ENCODE measurements at regions not wholly inside any gene's neighbourhood (a gene's known extent, or its start where the extent isn't known, plus 50 kb on each side); places are given as distances from the start of the nearest gene placed in this dataset.
A peak's percentile ranks its signal among the peaks of the same experiment; 100 is the strongest.
"Not testable (repeated sequence)": the region's sequence is repeated elsewhere in the genome, so short reads cannot be mapped to it uniquely, and the experiment has no call there.

DNA sequence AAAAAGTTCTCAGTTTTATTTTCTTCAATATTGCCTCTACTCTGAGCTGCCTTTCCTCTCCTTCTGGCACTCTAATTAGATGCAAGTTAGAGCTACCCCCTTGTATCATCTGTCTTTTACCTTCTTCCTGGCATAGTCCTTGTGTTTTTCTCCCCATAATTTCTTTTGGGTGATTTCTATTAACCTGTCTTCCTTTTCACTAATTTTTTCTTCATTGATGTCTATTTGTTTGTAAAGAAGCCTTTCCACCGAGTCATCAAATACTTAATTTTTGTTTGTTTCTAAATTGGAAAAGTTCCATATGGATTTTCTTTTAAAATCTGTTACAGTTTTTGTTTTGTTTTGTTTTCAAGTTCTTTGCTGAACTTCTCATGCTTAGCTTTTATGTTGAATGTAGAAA lies 558.1 kb downstream of the TBC1D22A start:
- DNase-seq, result no peak

DNA sequence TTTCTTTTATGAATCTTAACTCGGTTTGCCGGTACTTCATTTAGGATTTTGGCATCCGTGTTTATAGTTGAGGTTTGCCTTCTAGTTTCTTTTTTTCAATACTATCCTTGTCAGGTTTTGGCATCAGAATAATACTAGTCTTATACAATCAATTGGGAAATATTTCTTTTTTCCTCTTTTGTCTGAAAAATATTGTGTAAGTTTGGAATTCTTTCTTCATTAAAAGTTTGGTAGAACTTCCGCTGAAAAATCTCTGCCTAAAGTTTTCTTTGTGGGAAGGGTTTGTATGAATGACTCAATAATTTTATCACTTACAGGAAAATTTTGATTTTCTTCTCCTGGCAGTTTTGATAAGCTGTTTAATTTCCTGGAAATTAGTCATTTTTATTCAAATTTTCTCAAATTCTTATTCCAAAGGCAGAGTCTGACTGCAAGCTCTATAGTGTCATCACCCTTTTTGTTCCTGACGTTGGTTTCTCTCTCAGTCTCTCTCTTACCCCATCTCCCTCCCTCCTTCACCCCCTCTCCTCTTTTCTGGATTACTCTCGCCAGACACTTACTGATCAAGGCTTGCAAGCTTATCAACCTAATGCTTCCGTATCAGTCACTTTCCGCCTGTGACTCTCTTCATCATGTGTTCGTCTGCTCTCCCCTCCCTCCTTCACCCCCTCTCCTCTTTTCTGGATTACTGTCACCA lies 555.7 kb downstream of the TBC1D22A start:
- DNase-seq, result no peak

DNA sequence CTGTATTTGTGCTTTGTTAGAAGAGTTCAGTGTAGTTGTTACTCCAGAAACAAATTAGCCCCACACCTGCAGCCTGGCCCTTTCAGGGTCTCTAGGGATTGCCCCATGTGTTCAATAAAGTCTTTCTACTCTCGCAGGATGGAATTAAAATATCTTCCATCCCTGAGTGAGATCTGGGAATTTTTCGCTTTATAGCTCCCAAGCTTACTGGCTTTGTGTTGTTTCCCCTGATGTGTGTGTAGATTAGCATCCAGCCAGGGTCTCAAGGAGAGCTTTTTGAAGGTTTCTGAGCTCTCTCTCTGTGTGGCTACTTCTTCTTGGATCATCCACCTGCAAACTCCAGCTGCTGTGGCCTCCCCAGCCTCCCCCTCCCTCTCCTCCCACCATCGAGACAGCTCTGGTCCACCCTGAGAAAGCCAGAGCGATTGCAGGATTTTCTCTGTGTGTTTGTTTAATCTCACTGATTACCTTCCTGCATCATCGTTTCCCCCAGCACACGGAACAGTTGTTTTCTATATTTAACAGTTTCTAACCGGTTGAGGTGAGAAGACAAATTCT lies 553.5 kb downstream of the TBC1D22A start:
- DNase-seq, result no peak

DNA sequence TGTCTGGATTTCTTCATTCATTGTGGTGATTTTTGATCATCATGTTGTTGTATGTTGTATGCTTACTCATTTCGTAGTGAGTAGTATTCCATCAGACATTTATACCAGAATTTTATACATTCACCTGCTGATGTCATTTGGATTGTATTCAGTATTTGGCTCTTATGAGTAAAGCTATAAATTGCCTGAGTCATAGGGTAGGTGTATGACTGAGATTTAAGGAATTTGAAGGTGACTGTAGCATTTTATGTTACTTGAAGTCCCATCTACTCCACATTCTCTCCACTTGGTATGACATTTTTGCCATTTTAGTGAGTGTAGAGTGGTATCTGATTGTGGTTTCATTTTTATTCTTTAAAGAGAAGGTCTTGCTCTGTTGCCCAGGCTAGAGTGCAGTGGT lies 548.2 kb downstream of the TBC1D22A start:
- DNase-seq, result peak in 1 of 2 experiments; percentile 5

DNA sequence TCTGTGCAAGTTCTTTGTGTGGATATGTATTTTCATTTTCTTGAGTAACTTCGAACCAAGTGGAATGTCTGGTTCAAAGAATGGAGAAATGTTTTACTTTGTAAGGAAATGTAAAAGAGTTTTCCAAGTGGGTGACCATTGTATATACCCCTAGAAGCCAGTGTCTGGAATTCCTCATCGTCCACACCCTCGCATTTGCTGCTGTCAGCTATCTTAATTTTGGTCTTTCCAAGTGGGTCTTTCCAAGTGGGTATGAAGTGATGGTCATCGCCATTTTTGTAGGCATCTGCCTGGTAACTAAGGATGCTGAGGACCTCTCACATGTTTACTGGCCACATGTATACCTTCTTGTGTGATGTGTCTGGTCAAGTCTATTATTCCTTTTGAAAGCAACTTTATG lies 547.5 kb downstream of the TBC1D22A start:
- no peak for DNase-seq

DNA sequence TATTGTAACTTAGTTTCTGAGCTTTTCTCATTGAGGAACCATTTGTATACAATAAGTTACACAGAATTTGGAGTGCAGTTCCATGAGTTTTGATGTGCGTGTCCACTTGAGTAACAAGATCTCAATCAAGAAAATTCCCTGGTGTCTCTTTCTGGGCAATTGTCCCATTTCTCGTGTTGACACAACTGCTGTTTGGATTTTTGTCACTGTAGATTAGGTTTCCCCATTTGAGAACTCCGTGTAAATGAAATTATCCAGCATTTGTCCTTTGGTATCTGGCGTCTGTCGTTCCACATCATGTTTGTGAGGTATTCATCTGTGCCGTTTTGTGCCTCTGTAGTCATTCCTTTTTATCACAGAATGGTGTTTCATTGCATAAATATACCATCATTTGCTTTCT lies 547.0 kb downstream of the TBC1D22A start:
- DNase-seq, result no peak

DNA sequence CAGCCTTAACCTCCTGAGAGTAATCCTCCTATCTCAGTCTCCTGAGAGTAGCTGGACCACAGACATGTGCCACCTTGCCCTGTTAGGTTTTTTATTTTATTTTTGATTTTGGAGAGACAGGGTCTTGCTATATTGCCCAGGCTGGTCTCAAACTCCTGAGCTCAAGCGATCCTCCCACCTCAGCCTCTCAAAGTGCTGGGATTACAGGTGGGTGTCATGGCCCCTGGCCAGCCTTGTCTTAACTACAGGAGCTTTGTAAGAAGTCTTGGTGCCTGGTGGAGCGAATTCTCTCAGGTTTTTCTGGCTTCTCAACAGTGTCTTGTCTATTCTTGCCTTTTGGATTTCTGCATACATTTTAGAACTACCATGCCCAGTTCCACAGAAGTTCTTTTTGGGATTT lies 546.4 kb downstream of the TBC1D22A start:
- no peak for DNase-seq

DNA sequence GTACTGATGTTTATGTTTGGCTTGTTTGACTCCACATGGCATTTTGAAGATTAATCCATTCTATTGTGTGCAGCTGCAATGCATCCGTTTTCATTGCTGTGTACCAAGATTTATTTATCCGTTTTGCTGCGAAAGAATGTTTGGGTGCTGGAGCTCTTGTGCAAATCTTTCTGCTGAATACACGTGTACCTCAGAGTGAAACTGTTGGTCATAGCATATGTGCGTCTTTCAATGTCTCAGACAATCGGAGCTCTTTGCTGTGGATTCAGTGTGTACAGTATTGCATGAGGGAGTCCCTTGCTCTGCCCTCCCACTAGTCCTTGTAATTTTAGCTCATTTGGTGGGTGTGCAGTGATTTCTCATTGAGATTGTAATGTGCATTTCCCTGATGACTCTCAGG lies 545.4 kb downstream of the TBC1D22A start:
- DNase-seq, result no peak

DNA sequence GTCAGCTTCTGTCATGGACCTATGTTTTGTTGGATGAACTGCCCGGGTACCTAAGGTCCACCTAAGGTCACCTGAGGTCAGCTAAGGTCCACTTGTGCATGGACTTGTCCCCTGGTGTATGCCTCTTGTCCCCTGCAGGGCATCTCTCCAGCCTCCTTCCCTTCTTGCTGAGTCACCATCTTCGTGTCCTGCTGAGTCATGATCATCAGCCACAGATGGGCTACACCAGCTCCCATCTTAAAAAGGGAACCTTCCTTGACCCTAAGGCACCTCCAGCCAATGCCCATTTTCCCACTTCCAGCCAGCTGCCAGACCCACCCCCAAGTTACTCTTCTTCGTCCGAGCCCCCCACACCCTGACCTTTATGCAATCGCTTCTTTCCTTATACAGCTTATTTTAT lies 544.9 kb downstream of the TBC1D22A start:
- DNase-seq, result no peak

DNA sequence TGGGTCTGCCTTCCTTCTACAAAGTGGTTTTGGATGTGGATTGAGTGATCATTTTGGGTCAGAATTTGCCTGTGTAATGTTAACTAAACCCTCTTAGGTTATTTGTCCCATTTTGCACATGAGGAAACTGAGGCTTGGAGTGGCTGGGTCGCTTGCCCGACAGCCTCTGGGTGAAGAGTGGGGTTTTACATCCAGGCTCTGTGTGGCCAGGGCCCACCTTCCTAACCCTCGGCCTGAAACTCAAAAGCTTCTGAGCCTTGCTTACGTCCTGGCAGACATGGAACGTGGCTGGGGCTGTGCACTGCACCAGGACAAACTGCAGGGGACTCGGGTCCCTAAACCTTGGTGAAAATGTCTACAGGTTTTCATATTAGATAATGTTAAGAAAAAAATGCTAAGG lies 542.4 kb downstream of the TBC1D22A start:
- DNase-seq, result no peak

DNA sequence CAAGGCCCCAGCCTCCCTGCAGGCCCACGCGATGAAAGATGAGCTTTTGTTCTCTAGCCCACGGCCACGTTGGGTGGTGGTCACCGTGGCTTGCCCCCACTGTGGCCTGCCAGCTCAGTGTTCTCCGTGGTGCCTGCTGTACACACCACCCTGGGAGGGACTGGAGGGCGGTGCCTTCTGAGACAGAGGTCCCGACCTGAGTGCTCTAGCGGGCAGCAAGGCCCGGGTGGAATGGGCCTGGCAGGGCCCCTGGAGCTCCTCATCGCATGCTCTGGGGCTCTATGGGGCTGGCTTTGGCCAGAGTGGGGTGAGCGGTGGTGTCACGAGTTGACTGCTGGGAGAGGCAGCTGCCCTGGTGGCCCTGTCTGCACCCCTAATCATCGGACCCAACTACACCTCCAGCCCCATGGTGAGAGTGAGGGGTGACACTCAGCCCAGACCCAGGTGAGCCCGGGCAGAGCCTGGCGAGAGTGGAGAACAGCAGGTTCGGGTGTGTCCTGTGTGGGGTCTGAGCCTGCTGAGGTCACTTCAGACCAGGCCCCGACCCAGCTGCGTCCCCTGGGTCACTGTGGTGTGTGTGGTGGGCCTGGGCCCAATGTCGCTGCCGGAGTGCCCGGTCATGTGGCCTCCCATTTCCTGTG lies 541.9 kb downstream of the TBC1D22A start:
- no peak for DNase-seq

DNA sequence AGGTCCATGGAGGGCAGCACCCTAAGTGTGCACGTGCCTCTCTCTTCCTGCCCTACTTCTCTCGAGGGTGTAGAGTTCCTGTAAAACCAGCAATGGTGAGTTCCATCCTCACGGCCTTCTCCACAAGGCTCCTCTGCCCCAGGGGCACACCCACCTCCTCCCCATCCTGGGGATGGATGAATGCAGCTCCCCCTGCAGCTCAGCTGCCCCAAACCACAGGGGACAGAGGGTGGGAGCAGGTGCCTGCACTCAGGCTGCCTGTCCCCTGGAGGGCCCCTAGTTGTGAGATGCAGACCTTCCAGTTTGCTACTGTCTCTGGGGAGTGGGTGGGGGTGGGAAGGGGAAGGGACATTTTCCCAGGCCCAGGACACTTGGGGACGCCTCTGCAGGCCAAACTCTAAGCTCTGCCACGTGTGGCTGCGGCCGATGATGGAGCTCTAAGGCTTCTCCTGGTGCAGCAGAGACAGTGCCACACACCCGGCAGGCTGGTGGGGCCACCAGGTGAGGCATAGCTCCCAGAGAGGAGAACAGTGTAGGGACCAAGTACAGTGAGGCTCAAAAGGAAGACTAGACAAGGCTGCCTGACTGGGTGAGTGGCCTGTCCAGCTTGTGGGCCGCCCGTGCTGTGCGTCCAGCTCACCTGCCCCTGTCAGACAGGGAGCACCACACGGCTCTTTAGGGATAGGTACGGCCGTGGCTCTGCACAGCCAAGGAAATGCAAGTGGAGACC lies 540.9 kb downstream of the TBC1D22A start:
- no peak for DNase-seq

DNA sequence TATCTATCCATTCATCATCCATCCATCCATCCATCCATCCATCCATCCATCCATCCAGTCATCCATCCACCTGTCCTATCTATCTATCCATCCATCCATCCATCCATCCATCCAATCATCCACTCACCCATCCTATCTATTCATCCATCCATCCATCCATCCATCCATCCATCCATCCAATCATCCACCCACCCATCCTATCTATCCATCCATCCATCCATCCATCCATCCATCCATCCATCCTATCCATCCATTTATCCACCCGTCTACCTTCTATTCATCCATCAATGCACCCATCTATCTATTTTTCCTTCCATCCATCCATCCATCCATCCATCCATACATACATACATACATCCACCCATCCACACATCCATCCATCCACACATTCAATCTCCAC lies 540.1 kb downstream of the TBC1D22A start:
- DNase-seq, result not testable (repeated sequence)

DNA sequence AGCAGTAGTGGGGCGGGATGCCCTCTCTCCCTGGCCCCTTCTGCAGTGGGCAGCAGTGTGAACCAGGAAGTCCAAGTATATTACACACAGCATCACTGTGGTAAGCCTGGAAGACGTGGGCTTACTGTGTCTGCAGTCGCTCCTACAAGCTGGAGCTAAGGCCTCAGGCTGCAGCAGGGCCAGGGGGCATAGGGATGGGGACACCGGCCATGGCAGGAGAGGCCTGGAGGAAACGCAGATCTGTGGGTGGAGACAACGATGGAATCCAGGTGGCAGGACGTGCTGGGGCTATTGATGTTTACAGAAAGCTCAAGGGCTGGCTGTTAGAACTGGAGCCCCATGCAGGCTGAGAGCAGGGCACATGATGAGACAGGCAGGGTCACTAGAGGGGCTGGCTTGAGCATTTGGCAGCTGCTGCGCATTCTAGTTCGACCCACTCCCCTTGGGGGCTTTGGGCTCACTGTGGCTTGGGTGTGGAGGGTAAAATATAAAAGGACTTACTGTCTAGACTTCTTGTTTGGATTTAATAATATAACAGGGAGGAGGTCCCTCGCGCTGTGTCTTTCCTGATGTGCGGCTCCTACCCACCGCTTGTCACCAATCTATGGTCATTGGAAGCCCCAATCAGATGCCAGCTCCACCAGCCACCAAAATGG lies 539.5 kb downstream of the TBC1D22A start:
- no peak for DNase-seq

DNA sequence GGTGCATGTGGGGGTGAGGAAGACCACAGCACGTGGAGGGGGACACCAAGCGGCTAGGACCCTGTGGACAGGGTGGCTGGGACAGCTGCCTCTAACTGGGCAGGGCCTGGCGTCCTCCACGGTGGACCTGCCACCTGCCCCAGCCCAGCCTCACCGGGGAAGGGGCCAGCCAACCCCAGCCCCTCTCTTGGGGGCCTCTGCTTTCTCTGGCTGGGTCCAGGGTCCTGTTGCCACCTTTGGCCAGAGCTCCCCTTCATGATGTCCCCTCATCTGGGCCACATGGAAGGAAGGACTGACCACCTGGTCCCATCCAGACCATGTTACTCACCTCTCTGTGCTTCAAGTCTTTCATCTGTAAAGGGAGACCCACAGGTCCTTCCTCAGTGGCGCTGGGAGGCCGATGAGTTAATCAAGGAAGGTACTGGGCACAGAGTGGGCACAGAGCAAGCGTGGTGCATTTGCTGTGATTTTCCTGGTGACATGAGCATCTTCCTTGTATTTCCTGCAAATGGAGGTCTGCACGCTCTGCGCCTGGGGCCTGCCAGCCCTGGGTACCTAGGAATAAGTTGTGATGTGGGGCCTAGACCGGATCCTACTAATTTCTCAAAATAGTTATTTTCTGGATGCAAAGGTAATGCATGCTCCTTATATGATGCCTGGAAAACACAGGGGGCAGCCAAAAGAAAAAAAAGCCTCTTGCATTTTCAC lies 538.4 kb downstream of the TBC1D22A start:
- no peak for DNase-seq

DNA sequence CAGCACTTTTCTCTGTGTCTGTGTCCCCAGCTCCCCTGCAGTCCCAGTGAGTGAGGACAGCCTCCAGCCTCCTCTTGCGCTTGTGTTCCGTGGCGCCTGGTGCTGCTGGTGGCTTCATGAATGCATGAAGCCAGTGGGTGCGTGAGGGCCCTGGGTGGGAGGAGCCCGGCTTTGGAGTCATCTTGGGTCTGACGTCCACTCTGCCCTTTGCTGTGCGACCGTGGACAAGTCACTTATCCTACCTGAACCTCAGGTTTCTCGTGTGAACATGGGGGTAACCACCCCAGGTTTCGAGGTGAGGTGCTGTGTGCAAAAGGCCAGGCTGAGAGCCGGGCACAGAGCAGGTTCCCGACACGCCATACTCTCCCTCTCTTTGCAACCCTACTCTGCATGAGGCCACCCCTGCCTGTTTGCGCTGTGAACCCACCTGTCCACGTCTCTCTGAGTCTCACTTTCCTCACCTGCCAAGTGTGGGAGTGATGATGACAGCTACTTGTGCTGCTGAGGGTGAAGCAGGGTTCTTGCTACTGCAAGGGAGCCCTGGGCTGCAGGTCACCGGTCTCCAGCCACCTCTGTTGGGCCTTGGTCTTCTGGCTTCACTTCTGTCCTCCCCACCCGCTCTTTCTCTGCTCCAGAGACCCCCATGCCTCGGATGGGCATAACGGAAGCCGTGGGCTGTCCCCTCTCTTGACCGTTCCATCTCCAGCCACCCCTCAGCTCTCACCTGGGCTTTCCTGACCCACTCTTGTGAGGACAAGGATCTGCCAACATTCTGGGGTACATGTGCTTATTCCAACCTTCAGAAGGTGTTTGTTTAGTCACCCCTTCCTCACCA lies 537.6 kb downstream of the TBC1D22A start:
- no peak for DNase-seq

DNA sequence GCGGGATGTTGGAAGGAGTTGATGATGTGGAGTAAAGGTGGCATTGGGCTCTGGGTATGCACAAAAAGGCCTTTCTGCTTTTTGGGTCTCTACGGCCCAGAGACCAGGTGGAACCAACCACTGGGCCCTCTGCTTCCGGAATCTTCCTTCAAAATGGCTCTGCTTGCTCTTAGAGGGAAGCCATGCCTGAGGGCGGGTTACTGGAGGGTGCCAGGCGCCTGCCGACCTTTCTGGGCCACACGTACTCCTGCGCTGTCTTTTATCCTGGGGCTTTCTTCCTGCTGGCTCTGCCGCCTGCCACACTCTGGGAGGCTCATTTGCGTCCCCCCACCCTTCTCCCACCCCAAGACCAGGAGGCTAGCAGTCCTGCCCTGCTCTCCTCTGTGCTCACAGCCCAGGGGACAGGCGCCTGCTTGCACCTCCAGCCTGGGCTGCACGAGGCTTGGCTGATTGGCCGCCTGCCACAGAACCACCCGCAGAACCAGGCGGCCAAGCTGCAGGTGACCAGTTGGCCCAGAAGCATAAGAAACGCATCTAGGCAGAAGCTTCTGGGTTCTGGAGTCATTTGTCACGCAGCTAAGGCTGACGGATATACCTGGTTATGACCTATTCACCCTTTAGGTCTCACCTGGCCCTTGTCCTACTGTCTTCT lies 536.9 kb downstream of the TBC1D22A start:
- no peak for DNase-seq

DNA sequence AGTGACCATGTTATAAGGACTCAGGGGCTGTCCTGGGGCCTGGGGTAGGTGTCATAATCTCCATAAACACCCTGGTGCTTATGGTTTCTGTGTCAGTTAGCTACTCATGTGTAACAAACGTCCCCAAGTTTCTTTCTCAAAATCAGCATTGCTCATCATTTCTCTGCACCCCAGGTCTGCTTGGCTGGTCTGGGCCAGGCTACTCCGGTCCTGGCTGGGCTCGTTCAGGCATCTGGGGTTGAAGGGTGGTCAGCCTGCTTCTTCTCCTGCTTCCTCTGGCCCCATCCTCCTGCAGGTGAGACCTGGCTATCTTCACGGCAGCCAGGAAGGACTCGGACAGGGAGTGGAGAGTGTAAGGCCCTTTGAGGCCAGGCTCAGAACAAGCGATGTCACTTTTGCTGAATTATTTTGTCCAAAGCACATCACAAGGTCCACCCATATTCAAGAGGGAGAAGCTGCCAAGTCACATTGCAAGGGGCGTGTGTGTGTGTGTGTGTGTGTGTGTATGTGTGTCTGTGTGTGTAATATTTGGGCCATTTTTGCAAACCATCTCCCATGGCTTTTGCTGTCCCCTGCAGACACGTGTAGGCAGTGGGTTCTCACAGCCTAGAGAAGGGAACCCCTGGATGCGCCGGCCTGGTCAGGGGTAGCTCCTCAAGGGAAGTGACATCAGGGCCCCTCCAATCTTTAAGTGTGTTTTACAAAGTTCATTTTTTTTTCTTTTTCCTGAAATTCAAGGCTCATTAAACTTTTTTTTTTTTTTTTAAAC lies 535.8 kb downstream of the TBC1D22A start:
- no peak for DNase-seq

DNA sequence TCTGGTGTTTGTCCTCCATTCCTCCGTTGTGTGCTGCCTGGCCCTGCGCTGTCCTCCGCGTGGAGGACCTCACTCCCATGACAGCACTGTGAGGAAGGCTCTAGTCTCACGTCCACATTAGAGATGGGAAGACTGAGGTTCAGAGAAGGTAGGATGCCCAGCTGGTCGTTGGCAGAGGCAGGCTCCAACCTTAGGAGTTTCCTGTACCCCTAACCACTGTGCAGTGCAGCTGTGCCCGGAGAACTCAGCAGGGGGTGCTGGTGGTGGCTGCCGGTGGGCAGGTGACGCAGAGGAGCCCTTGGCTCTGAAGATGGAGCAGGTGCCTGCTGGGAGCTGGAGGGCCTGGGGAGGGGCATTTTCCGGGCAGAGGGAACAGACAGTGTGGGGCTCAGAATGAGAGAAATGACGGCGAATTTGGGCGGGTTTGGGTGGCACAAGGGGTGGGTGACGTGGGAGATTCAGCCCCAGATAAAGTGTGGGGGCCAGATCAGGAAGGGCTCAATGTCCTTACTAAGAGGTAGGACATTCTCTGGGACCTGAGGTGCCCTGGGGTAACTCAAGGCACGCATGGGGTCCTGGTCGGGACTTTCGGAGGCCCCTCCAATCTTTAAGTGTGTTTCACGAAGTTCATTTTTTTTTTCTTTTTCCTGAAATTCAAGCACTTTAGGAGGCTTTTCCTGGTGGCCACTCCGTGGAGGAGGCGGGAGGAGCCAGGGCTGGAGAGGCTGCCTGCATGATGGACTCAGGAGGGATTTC lies 535.0 kb downstream of the TBC1D22A start:
- DNase-seq, result no peak

All from SW 1271 (cell line).